Heart left ventricle (tissue), 16 donors: ENCODE measurements at regions not wholly inside any gene's neighbourhood (a gene's known extent, or its start where the extent isn't known, plus 50 kb on each side); places are given as distances from the start of the nearest gene placed in this dataset.
A peak's percentile ranks its signal among the peaks of the same experiment; 100 is the strongest.

ENCODE experiments used
- ATAC-seq, 4 donors: fragments of 200-7000 bp; cut with Tn5 transposase; one replicate each; pipeline ENCODE4 v1.9.1; 2020 to 2022; ENCODE audit warnings: moderate library complexity in 4 of 4, mild to moderate bottlenecking in 3 of 4, moderate number of reproducible peaks in 1 of 4
- DNase-seq, 5 donors: peaks; one replicate each; pipeline ENCODE4 v3.0.0-alpha.2; 2020
- H3K27ac ChIP-seq, 12 donors: fragments of 200-600 bp; sonication (generic) in 4 of 12; one replicate each; pipeline versions ENCODE4 v1.5.0 to v1.8.0; 2016 to 2022; ENCODE audit warnings: mild to moderate bottlenecking in 2 of 12
- H3K27me3 ChIP-seq, 9 donors: fragments of 200-600 bp; sonication (generic) in 2 of 9; one replicate each; pipeline versions ENCODE4 v1.5.1 to v1.8.0; 2016 to 2022; ENCODE audit warnings: mild to moderate bottlenecking in 3 of 9
- H3K36me3 ChIP-seq, 9 donors: fragments of 200-600 bp; sonication (generic) in 2 of 9; one replicate each; pipeline versions ENCODE4 v1.5.0 to v1.8.0; 2018 to 2022; ENCODE audit warnings: mild to moderate bottlenecking in 2 of 9
- H3K4me1 ChIP-seq, 12 donors: fragments of 200-600 bp; sonication (generic) in 4 of 12; one replicate each; pipeline versions ENCODE4 v1.5.0 to v1.8.0; 2016 to 2022; ENCODE audit warnings: mild to moderate bottlenecking in 3 of 12
- H3K4me3 ChIP-seq, 12 donors: fragments of 200-600 bp; sonication (generic) in 4 of 12; one replicate each; pipeline versions ENCODE4 v1.5.0 to v1.8.0; 2017 to 2022; ENCODE audit warnings: mild to moderate bottlenecking in 9 of 12, moderate library complexity in 4 of 12
- H3K9me3 ChIP-seq, 12 donors: fragments of 200-600 bp; sonication (generic) in 4 of 12; one replicate each; pipeline versions ENCODE4 v1.5.0 to v1.8.0; 2016 to 2022; ENCODE audit warnings: mild to moderate bottlenecking in 1 of 12
- CTCF ChIP-seq, 12 donors: fragments of 200-600 bp; sonication (generic) in 4 of 12; IDR thresholded peaks; one replicate each; pipeline versions ENCODE4 v1.5.0 to v1.8.0; 2018 to 2022; ENCODE audit warnings: antibody characterized with exemption in 12 of 12, mild to moderate bottlenecking in 5 of 12
- POLR2A ChIP-seq, 2 donors: fragments of 450-650 bp; IDR thresholded peaks; one replicate each; pipeline ENCODE4 v1.6.1; 2017; ENCODE audit warnings: antibody characterized with exemption in 2 of 2, mild to moderate bottlenecking in 2 of 2, moderate library complexity in 2 of 2
- WGBS, 4 donors: extraction: QIAGEN DNeasy Blood & Tissue Kit in 2 of 4; methylation state at CpG; one replicate each; pipeline versions ENCODE4 v1.1.5 to v1.1.7; 2013 to 2018; 5-methylcytosine and 5-hydroxymethylcytosine counted together
- intact Hi-C, 10 donors: fragments of 100-400 bp; cut with DNase I; formaldehyde crosslinking; loops; one replicate each; pipeline versions ENCODE4 v1.11.1 to v1.14.2; 2022
- donor health status: ischemic (EF 13 %, LVEDD 7.1; RV severe dilation, severe dysfunction).
- donor health status: healthy with polysubstance abuse.
- donor health status: DM: no; HTN: yes; CAD: no.
- donor health status: DM: no; HTN: no; CAD: no.
- donor health status: ischemic (EF 25% LVEDD 6.9; RV normal size, moderate dysfunction).
- donor health status: ischemic (EF 25% LVEDD 5.7; RV mildly dilated, moderate dysfunction).
- donor health status: healthy.
- donor health status: DM: yes; HTN: yes; CAD: no.
- donor health status: ischemic (EF 35%, LVEDD 5.7; RV mildly dilated, moderate dysfunction).
- donor health status: nonischemic (EF 11% LVEDD 7.7; RV severe dilation, severe dysfunction).
- donor health status: DM: yes; HTN: yes; CAD: no.
- donor health status: PGD.
- donor health status: ischemic (EF 29% LVEDD 5.4; RV normal size, mild dysfunction).
- donor health status: nonischemic (EF 23%, LVEDD 6.1; RV moderate dilation, normal function).

- H3K27me3 ChIP-seq, result no peaks in the 10 kb centered on the region
- no peak overlapping the region for H3K4me3 ChIP-seq
- ATAC-seq (no peak), DNase-seq (no peak)
- TF ChIP-seq POLR2A (IDR thresholded peaks at IDR 0.05) (no peak), CTCF (IDR thresholded peaks at IDR 0.05) (no peak)
- intact Hi-C loops, result loop anchor here in 9 of 10 donors (5.0 to 10.0 kb wide), 10 partner anchors 47 to 647 kb away; partner anchors contain the start of genes BDH2 (in 2 of the 9) and SLC9B1 (in 1 of the 9)
- H3K36me3 ChIP-seq, result no peaks in the 10 kb centered on the region
- WGBS, 4 donors, result 63 to 64% (median 64%) methylated on average over 4 of the region's 4 CpGs
- no peaks in the 10 kb centered on the region for H3K4me1 ChIP-seq
- H3K9me3 ChIP-seq, result no peaks in the 10 kb centered on the region
- no peak overlapping the region for H3K27ac ChIP-seq
Measured at GRCh38 chr4:102447413-102447812, 53.7 kb upstream of the NFKB1 start.

- no peaks in the 10 kb centered on the region for H3K9me3 ChIP-seq
- TF ChIP-seq CTCF (IDR thresholded peaks at IDR 0.05) (peak; percentile 39 to 74 (median 61)), POLR2A (IDR thresholded peaks at IDR 0.05) (no peak)
- intact Hi-C loops, result loop anchor here (2.0 to 10.0 kb wide), 18 partner anchors 42 to 652 kb away; partner anchors contain the start of genes BDH2 (in 4 of the 10) and SLC9B1 (in 1 of the 10)
- peak in 1 of 5 donors; percentile 28 for DNase-seq
- no peak overlapping the region for H3K27ac ChIP-seq
- WGBS, 4 donors, result 43 to 60% (median 49%) methylated on average over 4 of the region's 4 CpGs
- H3K36me3 ChIP-seq, result no peaks in the 10 kb centered on the region
- no peaks in the 10 kb centered on the region for H3K27me3 ChIP-seq
- ATAC-seq, result peak in 2 of 4 donors; percentile 52 to 55
- H3K4me3 ChIP-seq, result no peak overlapping the region
- peaks cover 0 to 3% (median 0%) of the 10 kb centered on the region in 12 donors for H3K4me1 ChIP-seq
Measured at GRCh38 chr4:102449751-102450352, 51.3 kb upstream of the NFKB1 start.

- Histone ChIP-seq H3K4me3 (no peak overlapping the region), H3K4me1 (peaks cover 0 to 3% (median 0%) of the 10 kb centered on the region in 12 donors), H3K27me3 (no peaks in the 10 kb centered on the region), H3K9me3 (no peaks in the 10 kb centered on the region), H3K36me3 (no peaks in the 10 kb centered on the region), H3K27ac (no peak overlapping the region)
- intact Hi-C loops, result loop anchor here in 8 of 10 donors (2.0 to 10.0 kb wide), 10 partner anchors 41 to 651 kb away; partner anchors contain the start of gene BDH2 (in 1 of the 8)
- 89 to 100% (median 93%) methylated on average over 4 of the region's 4 CpGs for WGBS, 4 donors
- TF ChIP-seq POLR2A (IDR thresholded peaks at IDR 0.05), result no peak
- TF ChIP-seq CTCF (IDR thresholded peaks at IDR 0.05), result no peak
- no peak for ATAC-seq
- no peak for DNase-seq
Measured at GRCh38 chr4:102451266-102451665, 49.9 kb upstream of the NFKB1 start.
